SK-N-SH (cell line): ENCODE measurements at regions not wholly inside any gene's neighbourhood (a gene's known extent, or its start where the extent isn't known, plus 50 kb on each side); places are given as distances from the start of the nearest gene placed in this dataset.

Source experiments
- CTCF ChIA-PET: fragments of 300-600, 350-600 bp; formaldehyde crosslinking; extraction: SDS; loops from one replicate; lab custom pipeline; 2021; lab: Yijun Ruan, JAX
- POLR2A ChIA-PET: fragments of 350-600 bp; sonication (Branson Sonifier 250); formaldehyde crosslinking; extraction: SDS; loops from one replicate; lab custom pipeline; 2020; ENCODE audit warnings: antibody characterized with exemption, inconsistent platforms; lab: Yijun Ruan, JAX
- DNase-seq: peaks from one replicate; pipeline ENCODE4 v3.0.0; 2012
- H2AFZ ChIP-seq: fragments of 200-600 bp; sonication (generic); 2 replicates; pipeline ENCODE4 v1.8.1; 2016; ENCODE audit warnings: antibody characterized with exemption, mild to moderate bottlenecking, low read depth
- H3F3A ChIP-seq: fragments of 200-600 bp; sonication (generic); replicated peaks from 2 replicates; pipeline ENCODE3; 2016; ENCODE audit warnings: antibody characterized with exemption, mild to moderate bottlenecking; ENCODE audit not compliant: insufficient read depth
- H3K27ac ChIP-seq, 2 experiments: fragments of 200-500 bp in 1 of 2; fragments of 200-600 bp in 1 of 2; sonication (Bioruptor generic) in 1 of 2; sonication (generic), shearing (Covaris generic) in 1 of 2; 2 replicates each; pipeline versions ENCODE4 v1.5.1 to v1.6.1; 2014 to 2016; ENCODE audit warnings: low read depth in 2 of 2, inconsistent platforms in 1 of 2, low read length in 1 of 2, mild to moderate bottlenecking in 1 of 2, mixed read lengths in 1 of 2
- H3K27me3 ChIP-seq: fragments of 200-600 bp; sonication (generic), shearing (Covaris generic); 2 replicates; pipeline ENCODE4 v1.6.1; 2016; ENCODE audit warnings: mixed run types; ENCODE audit not compliant: insufficient read depth
- H3K36me3 ChIP-seq, 2 experiments: fragments of 200-500 bp in 1 of 2; fragments of 200-600 bp in 1 of 2; sonication (Bioruptor generic) in 1 of 2; sonication (generic) in 1 of 2; replicated peaks in 1 of 2; 2 replicates each; pipeline versions ENCODE3 to v1.5.1; 2014 to 2016; ENCODE audit warnings: low read length in 1 of 2, mild to moderate bottlenecking in 1 of 2; ENCODE audit not compliant: insufficient read depth in 2 of 2, control insufficient read depth in 1 of 2
- H3K4me1 ChIP-seq, 2 experiments: fragments of 200-500 bp in 1 of 2; fragments of 200-600 bp in 1 of 2; sonication (Bioruptor generic) in 1 of 2; sonication (generic), shearing (Covaris generic) in 1 of 2; 2 replicates each; pipeline versions ENCODE4 v1.5.1 to v1.6.1; 2014 to 2016; ENCODE audit warnings: low read depth in 1 of 2, low read length in 1 of 2, mixed run types in 1 of 2; ENCODE audit not compliant: insufficient read depth in 2 of 2, control insufficient read depth in 1 of 2
- H3K4me2 ChIP-seq: fragments of 200-600 bp; sonication (generic), shearing (Covaris generic); 2 replicates; pipeline ENCODE4 v1.6.1; 2017; ENCODE audit warnings: mixed run types
- H3K4me3 ChIP-seq, 2 experiments: fragments of 200-500 bp in 1 of 2; fragments of 200-600 bp in 1 of 2; sonication (Bioruptor generic) in 1 of 2; sonication (generic), shearing (Covaris generic) in 1 of 2; 2 replicates each; pipeline versions ENCODE4 v1.5.1 to v1.8.1; 2014 to 2016; ENCODE audit warnings: low read depth in 2 of 2, inconsistent platforms in 1 of 2, low read length in 1 of 2, mild to moderate bottlenecking in 1 of 2, mixed read lengths in 1 of 2, moderate library complexity in 1 of 2
- H3K79me2 ChIP-seq: fragments of 200-600 bp; sonication (generic); 2 replicates; pipeline ENCODE4 v1.8.1; 2017; ENCODE audit warnings: mild to moderate bottlenecking; ENCODE audit not compliant: insufficient read depth
- H3K9ac ChIP-seq: fragments of 200-600 bp; sonication (generic); 2 replicates; pipeline ENCODE4 v1.6.1; 2017; ENCODE audit warnings: mixed run types
- H3K9me2 ChIP-seq: fragments of 200-600 bp; sonication (generic); 2 replicates; pipeline ENCODE4 v1.6.1; 2017; ENCODE audit warnings: mixed run types
- H3K9me3 ChIP-seq: fragments of 200-600 bp; sonication (generic); 2 replicates; pipeline ENCODE4 v1.6.1; 2017; ENCODE audit warnings: mixed run types, mild to moderate bottlenecking, moderate library complexity
- H4K20me1 ChIP-seq: fragments of 200-600 bp; sonication (generic); 2 replicates; pipeline ENCODE4 v1.6.1; 2017; ENCODE audit warnings: mild to moderate bottlenecking, mixed run types; ENCODE audit not compliant: insufficient read depth
- CHD2 ChIP-seq: fragments of 150-350 bp; IDR thresholded peaks from 2 replicates; pipeline ENCODE4 v1.6.1; 2018; ENCODE audit warnings: low read length; ENCODE audit not compliant: partially characterized antibody
- EP300 ChIP-seq, 2 experiments: IDR thresholded peaks; 2 replicates each; pipeline versions ENCODE4 v1.4.0 to v1.6.1; 2012; ENCODE audit warnings: borderline replicate concordance in 1 of 2, low read depth in 1 of 2, low read length in 1 of 2
- FOXJ3 ChIP-seq: sonication (generic); formaldehyde crosslinking; IDR thresholded peaks from 2 replicates; pipeline ENCODE4 v1.5.1; 2020; ENCODE audit warnings: mild to moderate bottlenecking, missing genetic modification reagents
- FOXM1 ChIP-seq: IDR thresholded peaks from 2 replicates; pipeline ENCODE4 v1.4.0; 2012; ENCODE audit warnings: low read depth, mild to moderate bottlenecking
- GABPA ChIP-seq: IDR thresholded peaks from 2 replicates; pipeline ENCODE4 v1.4.0; 2012; ENCODE audit warnings: low read depth, mild to moderate bottlenecking
- MEF2A ChIP-seq: IDR thresholded peaks from 2 replicates; pipeline ENCODE4 v1.4.0; 2012; ENCODE audit warnings: low read depth, borderline replicate concordance
- NFIC ChIP-seq: IDR thresholded peaks from 2 replicates; pipeline ENCODE4 v1.4.0; 2012; ENCODE audit warnings: borderline replicate concordance
- NRF1 ChIP-seq: IDR thresholded peaks from 2 replicates; pipeline ENCODE4 v1.6.1; 2012; ENCODE audit warnings: low read depth, mild to moderate bottlenecking, low read length
- POLR2AphosphoS5 ChIP-seq: IDR thresholded peaks from 2 replicates; pipeline ENCODE4 v1.6.1; 2012; ENCODE audit warnings: low read depth, low read length
- RCOR1 ChIP-seq: fragments of 150-350 bp; IDR thresholded peaks from 2 replicates; pipeline ENCODE4 v1.6.1; 2017; ENCODE audit warnings: antibody characterized with exemption, low read length
- RXRA ChIP-seq: IDR thresholded peaks from 2 replicates; pipeline ENCODE4 v1.4.0; 2012; ENCODE audit warnings: low read depth, mild to moderate bottlenecking, borderline replicate concordance
- SIN3A ChIP-seq: IDR thresholded peaks from 2 replicates; pipeline ENCODE4 v1.6.1; 2012; ENCODE audit warnings: low read depth, mild to moderate bottlenecking, low read length, moderate library complexity, borderline replicate concordance
- SMC3 ChIP-seq: IDR thresholded peaks from 2 replicates; pipeline ENCODE4 v1.6.1; 2012; ENCODE audit warnings: low read depth, low read length, improper control_type of control experiment
- TAF1 ChIP-seq: IDR thresholded peaks from 2 replicates; pipeline ENCODE4 v1.6.1; 2012; ENCODE audit warnings: low read depth, mild to moderate bottlenecking, low read length, moderate library complexity, borderline replicate concordance
- TCF12 ChIP-seq: IDR thresholded peaks from 2 replicates; pipeline ENCODE4 v1.4.0; 2012
- TEAD4 ChIP-seq: IDR thresholded peaks from 2 replicates; pipeline ENCODE4 v1.4.0; 2012; ENCODE audit warnings: mild to moderate bottlenecking, borderline replicate concordance; ENCODE audit not compliant: insufficient read depth
- WGBS: methylation state at CpG from one replicate; pipeline ENCODE4 v1.1.6; 2017; ENCODE audit warnings: low lambda C conversion rate; 5-methylcytosine and 5-hydroxymethylcytosine counted together
- TF ChIP-seq, protein P1 (sequence below): IDR thresholded peaks from 2 replicates; pipeline ENCODE4; 2012
- TF ChIP-seq, protein P2 (sequence below): fragments of 150-350 bp; IDR thresholded peaks from 2 replicates; pipeline ENCODE4 v1.6.1; 2017; ENCODE audit warnings: antibody characterized with exemption, low read length, low read depth, borderline replicate concordance
- TF ChIP-seq, protein P3 (sequence below): fragments of 150-350 bp; IDR thresholded peaks from 2 replicates; pipeline ENCODE4 v1.6.1; 2016; ENCODE audit warnings: mild to moderate bottlenecking, low read depth, low read length
- TF ChIP-seq, protein P4 (sequence below): IDR thresholded peaks from 2 replicates; pipeline ENCODE4 v1.4.0; 2012; ENCODE audit warnings: low read depth

DNA sequence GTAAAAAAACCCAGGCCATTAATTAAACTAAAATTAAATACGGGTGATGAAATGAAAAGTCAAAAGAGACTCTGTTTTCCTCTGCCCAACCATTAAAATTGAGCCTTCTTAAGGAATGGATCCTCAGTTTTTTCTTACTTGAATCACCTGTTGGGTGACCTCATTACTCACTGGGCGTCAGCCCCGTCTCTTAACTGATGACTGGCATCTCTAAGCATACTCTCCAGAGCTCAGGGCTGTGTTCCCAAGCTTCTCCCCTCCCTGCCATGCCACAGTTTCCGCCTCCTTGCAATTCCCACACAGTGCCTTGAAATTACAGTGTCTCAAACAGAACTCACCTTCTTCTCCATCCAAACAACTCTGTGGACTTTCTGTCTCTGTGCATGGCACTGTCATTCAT is 421.1 kb upstream of the CELF4 start:
- H3K9ac ChIP-seq = no peak overlapping the region
- no peak overlapping the region for H2AFZ ChIP-seq
- DNase-seq = no peak
- TF ChIP-seq, protein P1, sequence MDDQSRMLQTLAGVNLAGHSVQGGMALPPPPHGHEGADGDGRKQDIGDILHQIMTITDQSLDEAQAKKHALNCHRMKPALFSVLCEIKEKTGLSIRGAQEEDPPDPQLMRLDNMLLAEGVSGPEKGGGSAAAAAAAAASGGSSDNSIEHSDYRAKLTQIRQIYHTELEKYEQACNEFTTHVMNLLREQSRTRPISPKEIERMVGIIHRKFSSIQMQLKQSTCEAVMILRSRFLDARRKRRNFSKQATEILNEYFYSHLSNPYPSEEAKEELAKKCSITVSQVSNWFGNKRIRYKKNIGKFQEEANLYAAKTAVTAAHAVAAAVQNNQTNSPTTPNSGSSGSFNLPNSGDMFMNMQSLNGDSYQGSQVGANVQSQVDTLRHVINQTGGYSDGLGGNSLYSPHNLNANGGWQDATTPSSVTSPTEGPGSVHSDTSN = no peak
- no peak for TF ChIP-seq FOXM1
- no peak for TF ChIP-seq TCF12
- TF ChIP-seq, protein P2, sequence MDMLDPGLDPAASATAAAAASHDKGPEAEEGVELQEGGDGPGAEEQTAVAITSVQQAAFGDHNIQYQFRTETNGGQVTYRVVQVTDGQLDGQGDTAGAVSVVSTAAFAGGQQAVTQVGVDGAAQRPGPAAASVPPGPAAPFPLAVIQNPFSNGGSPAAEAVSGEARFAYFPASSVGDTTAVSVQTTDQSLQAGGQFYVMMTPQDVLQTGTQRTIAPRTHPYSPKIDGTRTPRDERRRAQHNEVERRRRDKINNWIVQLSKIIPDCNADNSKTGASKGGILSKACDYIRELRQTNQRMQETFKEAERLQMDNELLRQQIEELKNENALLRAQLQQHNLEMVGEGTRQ = no peak
- TF ChIP-seq FOXJ3 (CRISPR knock-in tag) = no peak
- no peak for TF ChIP-seq NRF1
- TF ChIP-seq SMC3 = no peak
- no peak for TF ChIP-seq SIN3A
- no peak for TF ChIP-seq EP300 (IDR thresholded peaks at IDR 0.05; ENCODE audit: borderline replicate concordance in 1 of 2, low read depth in 1 of 2, low read length in 1 of 2)
- no peak for TF ChIP-seq TAF1
- no peak for TF ChIP-seq RXRA
- TF ChIP-seq, protein P3, sequence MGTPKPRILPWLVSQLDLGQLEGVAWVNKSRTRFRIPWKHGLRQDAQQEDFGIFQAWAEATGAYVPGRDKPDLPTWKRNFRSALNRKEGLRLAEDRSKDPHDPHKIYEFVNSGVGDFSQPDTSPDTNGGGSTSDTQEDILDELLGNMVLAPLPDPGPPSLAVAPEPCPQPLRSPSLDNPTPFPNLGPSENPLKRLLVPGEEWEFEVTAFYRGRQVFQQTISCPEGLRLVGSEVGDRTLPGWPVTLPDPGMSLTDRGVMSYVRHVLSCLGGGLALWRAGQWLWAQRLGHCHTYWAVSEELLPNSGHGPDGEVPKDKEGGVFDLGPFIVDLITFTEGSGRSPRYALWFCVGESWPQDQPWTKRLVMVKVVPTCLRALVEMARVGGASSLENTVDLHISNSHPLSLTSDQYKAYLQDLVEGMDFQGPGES = no peak
- no peak for TF ChIP-seq RCOR1
- TF ChIP-seq, protein P4, sequence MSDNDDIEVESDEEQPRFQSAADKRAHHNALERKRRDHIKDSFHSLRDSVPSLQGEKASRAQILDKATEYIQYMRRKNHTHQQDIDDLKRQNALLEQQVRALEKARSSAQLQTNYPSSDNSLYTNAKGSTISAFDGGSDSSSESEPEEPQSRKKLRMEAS = no peak
- no peak for TF ChIP-seq CHD2
- no peak for TF ChIP-seq NFIC
- TF ChIP-seq GABPA = no peak
- no peak for TF ChIP-seq MEF2A
- TF ChIP-seq POLR2AphosphoS5 = no peak
- no peak for TF ChIP-seq TEAD4
- no peaks in the 10 kb centered on the region for H3F3A ChIP-seq
- H3K4me3 ChIP-seq = no peak overlapping the region
- WGBS = 17% methylated on average over 4 of the region's 4 CpGs
- no peaks in the 10 kb centered on the region for H4K20me1 ChIP-seq
- no peaks in the 10 kb centered on the region for H3K79me2 ChIP-seq
- ChIA-PET CTCF (no interaction called here), POLR2A (no interaction called here)
- H3K27me3 ChIP-seq = no peaks in the 10 kb centered on the region
- H3K36me3 ChIP-seq = no peaks in the 10 kb centered on the region
- H3K9me3 ChIP-seq = no peaks in the 10 kb centered on the region
- H3K9me2 ChIP-seq = no peaks in the 10 kb centered on the region
- H3K4me1 ChIP-seq = no peaks in the 10 kb centered on the region
- H3K27ac ChIP-seq = no peak overlapping the region
- H3K4me2 ChIP-seq = no peak overlapping the region
